Neutrophil (primary cell): ENCODE measurements at regions not wholly inside any gene's neighbourhood (a gene's known extent, or its start where the extent isn't known, plus 50 kb on each side); places are given as distances from the start of the nearest gene placed in this dataset.

Experiments
- H3K27ac ChIP-seq: fragments of 200-600 bp; sonication (generic); 2 replicates; pipeline ENCODE4 v1.5.1; 2016; ENCODE audit warnings: mild to moderate bottlenecking, moderate library complexity
- H3K27me3 ChIP-seq: fragments of 200-600 bp; sonication (generic); 2 replicates; pipeline ENCODE4 v1.6.0; 2016; ENCODE audit warnings: mild to moderate bottlenecking
- H3K36me3 ChIP-seq: fragments of 200-600 bp; sonication (generic); 2 replicates; pipeline ENCODE4 v1.5.1; 2017
- H3K4me1 ChIP-seq, 2 experiments: fragments of 200-600 bp in 1 of 2; sonication (generic) in 1 of 2; 1 replicate in 1 of 2; 2 replicates in 1 of 2; pipeline versions ENCODE4 v1.5.1 to v1.6.1; 2013 to 2016; ENCODE audit warnings: low read depth in 1 of 2, low read length in 1 of 2, mild to moderate bottlenecking in 1 of 2, moderate library complexity in 1 of 2; ENCODE audit not compliant: control insufficient read depth in 1 of 2, insufficient read depth in 1 of 2
- H3K4me3 ChIP-seq, 2 experiments: fragments of 200-600 bp in 1 of 2; sonication (generic) in 1 of 2; 1 replicate in 1 of 2; 2 replicates in 1 of 2; pipeline ENCODE4 v1.5.1; 2013 to 2016; ENCODE audit warnings: low read depth in 1 of 2, low read length in 1 of 2, mild to moderate bottlenecking in 1 of 2, moderate library complexity in 1 of 2
- H3K9me3 ChIP-seq: fragments of 200-600 bp; sonication (generic); 2 replicates; pipeline ENCODE4 v1.5.1; 2016
- CTCF ChIP-seq: fragments of 200-600 bp; sonication (generic); IDR thresholded peaks from 2 replicates; pipeline ENCODE4 v1.5.1; 2016; ENCODE audit warnings: antibody characterized with exemption

- H3K27me3 ChIP-seq = peaks cover 55% of the 10 kb centered on the region
- H3K4me1 ChIP-seq = no peaks in the 10 kb centered on the region
- no peaks in the 10 kb centered on the region for H3K36me3 ChIP-seq
- no peak overlapping the region for H3K27ac ChIP-seq
- no peak overlapping the region for H3K4me3 ChIP-seq
- no peaks in the 10 kb centered on the region for H3K9me3 ChIP-seq
- TF ChIP-seq CTCF = no peak
Measured at GRCh38 chr14:21735639-21736307, 62.2 kb upstream of the OR4E1 start.

DNA sequence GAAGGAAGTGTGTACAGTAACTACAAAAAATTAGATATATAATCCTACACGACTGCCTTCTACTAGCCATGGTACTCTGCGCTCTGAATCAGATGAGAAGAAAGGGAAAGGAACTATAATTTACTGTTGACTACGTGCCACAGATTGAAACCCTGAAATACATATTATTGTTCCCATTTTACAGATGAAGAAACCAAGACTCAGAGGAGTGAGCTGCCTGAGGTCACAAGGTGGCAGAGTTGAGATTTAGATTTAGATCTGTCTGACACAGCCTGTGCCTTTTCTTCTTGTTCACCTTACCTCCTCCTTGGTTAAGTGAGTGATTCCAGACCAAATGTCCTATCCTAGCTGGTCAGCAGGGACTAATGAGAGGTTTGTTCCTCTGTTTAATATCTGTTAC lies 61.6 kb upstream of the OR4E1 start:
- Histone ChIP-seq H3K27ac (no peak overlapping the region), H3K36me3 (no peaks in the 10 kb centered on the region), H3K9me3 (no peaks in the 10 kb centered on the region), H3K4me1 (no peaks in the 10 kb centered on the region), H3K4me3 (no peak overlapping the region), H3K27me3 (peaks cover 54% of the 10 kb centered on the region)
- TF ChIP-seq CTCF = no peak

GRCh38 chr14:21734457-21735074 lies 60.9 kb upstream of the OR4E1 start:
- H3K27ac ChIP-seq = no peak overlapping the region
- no peak overlapping the region for H3K4me3 ChIP-seq
- peaks cover 54% of the 10 kb centered on the region for H3K27me3 ChIP-seq
- TF ChIP-seq CTCF = no peak
- no peaks in the 10 kb centered on the region for H3K9me3 ChIP-seq
- H3K36me3 ChIP-seq = no peaks in the 10 kb centered on the region
- H3K4me1 ChIP-seq = no peaks in the 10 kb centered on the region

GRCh38 chr14:21729703-21730233 lies 56.1 kb upstream of the OR4E1 start:
- no peak overlapping the region for H3K27ac ChIP-seq
- H3K27me3 ChIP-seq = peaks cover 57% of the 10 kb centered on the region
- no peaks in the 10 kb centered on the region for H3K4me1 ChIP-seq
- H3K9me3 ChIP-seq = no peaks in the 10 kb centered on the region
- H3K4me3 ChIP-seq = no peak overlapping the region
- no peaks in the 10 kb centered on the region for H3K36me3 ChIP-seq
- TF ChIP-seq CTCF = no peak

- no peak for TF ChIP-seq CTCF
Measured at GRCh38 chr14:21725250-21725649, 51.6 kb upstream of the OR4E1 start.

More at GRCh38 chr14:21725250-21725649, 51.6 kb upstream of the OR4E1 start:
- no peaks in the 10 kb centered on the region for H3K36me3 ChIP-seq
- H3K4me1 ChIP-seq = no peaks in the 10 kb centered on the region
- H3K27me3 ChIP-seq = peaks cover 56% of the 10 kb centered on the region
- no peak overlapping the region for H3K4me3 ChIP-seq
- no peak overlapping the region for H3K27ac ChIP-seq
- H3K9me3 ChIP-seq = no peaks in the 10 kb centered on the region
